ENCODE measurements at regions not wholly inside any gene's neighbourhood (a gene's known extent, or its start where the extent isn't known, plus 50 kb on each side); places are given as distances from the start of the nearest gene placed in this dataset.

DNA sequence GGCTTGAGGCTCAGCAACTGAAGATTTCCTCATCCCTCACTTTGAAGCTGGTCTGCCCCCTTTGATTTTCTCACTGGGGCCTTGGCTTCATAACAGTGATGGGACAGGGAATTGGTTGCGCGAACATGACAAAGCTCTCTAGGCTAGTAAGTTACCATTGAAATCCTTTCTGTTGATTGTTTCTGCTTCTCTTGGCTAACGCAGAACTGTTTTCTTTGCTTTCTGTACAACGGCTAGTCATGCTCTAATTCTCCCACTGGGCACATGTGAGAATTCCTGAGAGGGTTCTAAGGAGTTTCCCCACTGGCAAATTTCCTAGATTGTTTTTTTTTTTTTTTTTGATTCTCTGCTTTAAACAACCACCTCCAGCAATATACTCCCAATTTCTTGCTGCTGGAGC is 738.6 kb downstream of the PCDH7 start:
- TF ChIP-seq POLR2A (IDR thresholded peaks at IDR 0.05) (no peak), POLR2AphosphoS5 (IDR thresholded peaks at IDR 0.05) (no peak)
- TF ChIP-seq, protein P1, sequence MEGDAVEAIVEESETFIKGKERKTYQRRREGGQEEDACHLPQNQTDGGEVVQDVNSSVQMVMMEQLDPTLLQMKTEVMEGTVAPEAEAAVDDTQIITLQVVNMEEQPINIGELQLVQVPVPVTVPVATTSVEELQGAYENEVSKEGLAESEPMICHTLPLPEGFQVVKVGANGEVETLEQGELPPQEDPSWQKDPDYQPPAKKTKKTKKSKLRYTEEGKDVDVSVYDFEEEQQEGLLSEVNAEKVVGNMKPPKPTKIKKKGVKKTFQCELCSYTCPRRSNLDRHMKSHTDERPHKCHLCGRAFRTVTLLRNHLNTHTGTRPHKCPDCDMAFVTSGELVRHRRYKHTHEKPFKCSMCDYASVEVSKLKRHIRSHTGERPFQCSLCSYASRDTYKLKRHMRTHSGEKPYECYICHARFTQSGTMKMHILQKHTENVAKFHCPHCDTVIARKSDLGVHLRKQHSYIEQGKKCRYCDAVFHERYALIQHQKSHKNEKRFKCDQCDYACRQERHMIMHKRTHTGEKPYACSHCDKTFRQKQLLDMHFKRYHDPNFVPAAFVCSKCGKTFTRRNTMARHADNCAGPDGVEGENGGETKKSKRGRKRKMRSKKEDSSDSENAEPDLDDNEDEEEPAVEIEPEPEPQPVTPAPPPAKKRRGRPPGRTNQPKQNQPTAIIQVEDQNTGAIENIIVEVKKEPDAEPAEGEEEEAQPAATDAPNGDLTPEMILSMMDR (IDR thresholded peaks at IDR 0.05): no peak
